GM19324 (cell line): ENCODE measurements at regions not wholly inside any gene's neighbourhood (a gene's known extent, or its start where the extent isn't known, plus 50 kb on each side); places are given as distances from the start of the nearest gene placed in this dataset.

Experiments
- ATAC-seq: cut with Tn5 transposase; IDR thresholded peaks from one replicate; pipeline ENCODE4 v1.9.1; 2021; ENCODE audit warnings: mild to moderate bottlenecking, moderate library complexity; ENCODE audit not compliant: unreplicated experiment, low FRiP score

GRCh38 chr3:94179059-94179458 lies 116.2 kb downstream of the NSUN3 start:
- no peak for ATAC-seq

- no peak for ATAC-seq
These were observed 120.7 kb downstream of the NSUN3 start for GRCh38 chr3:94183551-94183950.

- ATAC-seq, result no peak
These were observed 121.9 kb downstream of the NSUN3 start for GRCh38 chr3:94184781-94185180.

GRCh38 chr3:94185753-94186152 lies 122.9 kb downstream of the NSUN3 start:
- ATAC-seq, result no peak

GRCh38 chr3:94187697-94188096 lies 124.8 kb downstream of the NSUN3 start:
- ATAC-seq, result no peak

GRCh38 chr3:94195381-94195780 lies 132.5 kb downstream of the NSUN3 start:
- ATAC-seq, result no peak

GRCh38 chr3:94206291-94206690 lies 143.4 kb downstream of the NSUN3 start:
- no peak for ATAC-seq

GRCh38 chr3:94210256-94210655 lies 147.4 kb downstream of the NSUN3 start:
- ATAC-seq, result no peak

- ATAC-seq, result no peak
These were observed 154.5 kb downstream of the NSUN3 start for GRCh38 chr3:94217406-94217805.

- ATAC-seq, result no peak
These were observed 157.6 kb downstream of the NSUN3 start for GRCh38 chr3:94220426-94220825.

- no peak for ATAC-seq
These were observed 159.0 kb downstream of the NSUN3 start for GRCh38 chr3:94221829-94222228.

- no peak for ATAC-seq
These were observed 162.4 kb downstream of the NSUN3 start for GRCh38 chr3:94225148-94225865.

GRCh38 chr3:94226078-94226477 lies 163.2 kb downstream of the NSUN3 start:
- ATAC-seq, result no peak

GRCh38 chr3:94232921-94233320 lies 170.1 kb downstream of the NSUN3 start:
- ATAC-seq, result no peak

GRCh38 chr3:94234177-94234788 lies 171.4 kb downstream of the NSUN3 start:
- ATAC-seq, result no peak

- ATAC-seq, result no peak
These were observed 179.1 kb downstream of the NSUN3 start for GRCh38 chr3:94241986-94242385.

- no peak for ATAC-seq
These were observed 183.3 kb downstream of the NSUN3 start for GRCh38 chr3:94246171-94246570.

GRCh38 chr3:94248042-94248441 lies 185.2 kb downstream of the NSUN3 start:
- no peak for ATAC-seq

GRCh38 chr3:94249491-94250079 lies 186.7 kb downstream of the NSUN3 start:
- ATAC-seq, result peak; percentile 86

GRCh38 chr3:94251566-94251965 lies 188.7 kb downstream of the NSUN3 start:
- ATAC-seq, result no peak

GRCh38 chr3:94252316-94252715 lies 189.5 kb downstream of the NSUN3 start:
- no peak for ATAC-seq
